ENCODE measurements at regions not wholly inside any gene's neighbourhood (a gene's known extent, or its start where the extent isn't known, plus 50 kb on each side); places are given as distances from the start of the nearest gene placed in this dataset.

DNA sequence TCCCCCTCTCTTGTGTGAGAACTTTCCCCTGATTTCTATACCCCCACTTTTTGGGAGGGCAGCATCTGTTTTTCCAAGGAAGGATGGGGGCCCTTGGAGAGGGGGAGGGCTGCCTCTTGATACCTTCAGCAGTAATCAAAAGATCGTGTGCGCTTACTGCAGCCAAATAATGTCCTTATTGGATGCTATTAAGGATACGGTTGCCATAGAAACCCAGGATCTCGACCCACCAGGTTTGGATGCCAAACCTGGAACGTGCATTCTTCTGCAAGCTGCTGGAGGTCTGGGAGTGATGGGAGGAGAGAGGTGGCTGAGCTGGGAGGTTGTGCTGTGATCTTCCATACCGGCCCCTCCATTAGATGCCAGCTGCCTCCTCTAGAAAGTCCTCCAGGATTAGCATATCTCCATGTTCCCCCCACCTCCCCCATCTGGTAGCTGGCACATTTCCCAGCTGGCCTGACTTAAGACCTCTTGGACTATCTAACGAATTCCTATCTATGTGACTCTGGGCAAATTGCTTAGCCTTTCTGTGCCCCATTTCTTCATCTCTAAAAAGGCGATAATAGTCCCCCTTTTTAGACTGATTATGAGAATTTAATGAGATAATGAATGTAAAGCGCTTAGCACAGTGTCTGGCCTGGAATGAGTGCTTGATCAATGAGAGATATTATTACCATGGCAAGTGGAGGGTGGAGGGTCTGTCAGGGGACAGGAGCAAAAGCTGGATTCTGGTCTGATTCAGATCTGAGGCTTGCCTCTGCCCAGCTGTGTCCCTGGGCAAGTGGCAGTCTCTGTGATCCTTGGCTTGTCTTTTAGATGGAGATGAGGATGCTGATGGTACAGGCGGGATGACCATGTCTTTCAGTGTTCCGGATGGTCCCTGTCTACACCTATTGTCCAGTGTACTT, 78.5 kb upstream of the PCBD1 start:
- DNase-seq (ENCODE audit: low read depth in 2 of 2) = no peak

GRCh38 chr10:70967591-70968587, 79.5 kb upstream of the PCBD1 start:
- no peak for DNase-seq (ENCODE audit: low read depth in 2 of 2)

DNA sequence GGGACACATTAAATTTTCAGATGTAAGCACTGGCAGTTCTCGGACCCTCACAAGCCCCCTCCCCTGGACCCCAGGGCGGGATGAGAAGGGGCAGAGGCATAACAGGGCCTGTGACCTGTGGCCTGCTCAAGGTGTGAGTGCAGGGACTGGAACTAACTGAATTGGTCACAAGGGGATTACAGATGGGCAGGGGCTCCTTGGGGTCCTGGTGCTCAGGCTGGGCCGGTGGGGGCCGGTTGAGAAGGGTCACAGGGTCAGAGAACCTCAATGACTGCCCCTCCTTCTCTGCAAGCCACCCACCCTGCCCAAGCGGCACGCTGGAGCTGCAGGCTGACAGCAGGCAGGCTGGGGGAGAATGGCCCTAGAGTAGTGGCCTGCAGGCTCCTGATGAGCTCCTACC, 80.8 kb upstream of the PCBD1 start:
- DNase-seq (ENCODE audit: low read depth in 2 of 2) = no peak

- DNase-seq (ENCODE audit: low read depth in 2 of 2) = no peak
These were observed 82.5 kb upstream of the PCBD1 start for GRCh38 chr10:70970830-70971229.

DNA sequence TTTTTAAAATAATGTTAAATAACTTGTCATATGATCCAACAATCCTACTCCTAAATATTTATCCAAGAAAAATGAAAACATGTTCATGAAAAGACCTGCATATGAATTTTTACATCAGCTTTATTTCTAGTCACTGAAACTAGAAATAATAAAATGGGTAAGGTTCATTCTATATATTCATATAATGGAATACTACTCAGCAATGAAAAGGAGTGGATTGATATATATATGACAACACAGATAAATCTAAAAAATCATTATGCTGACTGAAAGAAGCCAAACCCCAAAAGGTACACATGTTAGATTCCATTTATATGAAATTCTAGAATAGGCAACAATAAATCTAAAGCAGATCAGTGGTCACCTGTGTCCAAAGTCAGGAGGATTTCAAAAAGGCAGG, 84.9 kb upstream of the PCBD1 start:
- DNase-seq (ENCODE audit: low read depth in 2 of 2) = no peak

DNA sequence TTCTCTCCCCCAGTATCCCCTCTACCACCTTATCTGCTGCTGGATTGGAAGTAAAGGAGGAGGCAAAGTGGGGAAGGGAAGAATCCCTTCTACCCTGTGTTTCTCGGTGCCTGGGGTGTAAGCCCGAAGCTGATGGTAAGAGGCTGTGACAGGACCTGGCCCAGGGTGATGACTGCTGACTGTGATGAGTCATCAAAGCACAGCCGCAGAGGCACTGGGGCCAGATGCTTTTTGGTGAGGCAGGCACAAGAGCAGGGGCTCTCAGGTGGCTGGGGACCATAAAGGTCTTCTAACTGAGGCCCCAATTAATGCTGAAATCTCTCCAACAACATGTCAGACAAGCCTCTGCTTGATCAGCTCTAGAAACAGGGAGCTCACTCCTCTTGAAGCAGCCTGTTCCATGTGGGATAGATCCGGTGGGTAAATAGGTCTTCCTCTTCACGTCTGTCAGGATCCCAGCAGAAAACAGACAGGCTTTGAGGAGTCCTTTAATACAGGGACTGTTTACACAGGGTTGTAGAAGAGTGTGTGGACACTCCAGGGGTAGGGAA, 86.1 kb upstream of the PCBD1 start:
- no peak for DNase-seq (ENCODE audit: low read depth in 2 of 2)

DNA sequence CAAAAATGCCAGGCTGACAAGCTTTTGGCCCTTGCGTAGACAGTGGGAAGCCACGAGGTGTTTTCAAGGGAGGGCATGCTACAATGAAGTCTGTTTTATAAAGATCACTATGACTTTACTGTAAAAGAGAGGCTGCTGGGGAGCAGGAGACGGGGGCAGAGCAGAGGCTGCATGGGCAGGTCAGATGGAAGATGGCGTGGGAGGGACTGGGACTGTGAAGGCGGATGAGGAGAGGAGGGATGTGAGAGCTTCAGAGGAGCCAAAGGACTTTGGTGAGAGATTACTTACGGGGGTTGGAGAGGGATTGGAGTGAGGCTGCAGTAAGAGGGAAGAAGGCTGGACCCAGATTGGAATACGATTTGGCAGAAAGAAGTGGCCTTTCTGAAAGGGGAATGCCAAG, 86.6 kb upstream of the PCBD1 start:
- DNase-seq (ENCODE audit: low read depth in 2 of 2) = no peak

GRCh38 chr10:70976063-70976695, 87.8 kb upstream of the PCBD1 start:
- no peak for DNase-seq (ENCODE audit: low read depth in 2 of 2)

DNA sequence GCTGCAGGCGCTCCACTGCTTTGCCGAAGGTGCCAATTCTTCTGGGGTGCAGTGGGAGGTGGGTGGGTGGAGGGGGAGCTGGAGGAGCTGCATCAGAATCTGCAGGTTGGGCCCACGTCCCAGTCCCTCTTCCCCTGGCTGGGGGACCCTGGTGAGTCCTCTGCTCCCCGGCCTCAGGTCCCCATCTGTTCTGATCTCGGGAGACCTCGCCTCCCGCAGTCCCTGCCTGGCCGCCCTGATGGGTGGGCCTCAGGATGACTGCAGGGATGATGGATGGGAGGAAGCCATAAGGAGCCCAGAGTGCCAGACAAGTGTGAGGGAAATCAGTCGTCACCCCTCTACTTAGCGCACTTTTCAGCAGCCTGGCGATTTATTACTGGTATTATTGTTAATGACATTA, 89.3 kb upstream of the PCBD1 start:
- DNase-seq (ENCODE audit: low read depth in 2 of 2) = no peak

DNA sequence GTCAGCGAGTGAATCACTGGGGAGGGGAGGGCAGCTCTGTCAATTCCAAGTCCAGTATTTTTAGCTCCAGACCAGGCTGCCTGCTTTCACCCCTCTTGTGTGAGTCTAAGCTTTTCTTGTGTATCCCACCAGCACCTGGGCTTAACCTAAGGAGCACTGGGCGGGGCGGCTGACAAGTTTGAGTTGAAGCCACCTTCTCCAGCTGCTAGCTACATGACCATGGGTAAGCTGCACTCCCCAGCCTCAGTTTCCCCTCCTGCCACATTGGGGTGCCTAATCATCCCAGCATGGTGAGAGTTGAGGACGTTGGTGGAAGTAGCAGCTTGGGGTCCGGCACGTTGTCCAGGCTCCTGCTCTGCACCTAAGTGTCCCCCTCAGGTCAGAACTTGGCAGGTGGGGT, 89.8 kb upstream of the PCBD1 start:
- no peak for DNase-seq (ENCODE audit: low read depth in 2 of 2)

DNA sequence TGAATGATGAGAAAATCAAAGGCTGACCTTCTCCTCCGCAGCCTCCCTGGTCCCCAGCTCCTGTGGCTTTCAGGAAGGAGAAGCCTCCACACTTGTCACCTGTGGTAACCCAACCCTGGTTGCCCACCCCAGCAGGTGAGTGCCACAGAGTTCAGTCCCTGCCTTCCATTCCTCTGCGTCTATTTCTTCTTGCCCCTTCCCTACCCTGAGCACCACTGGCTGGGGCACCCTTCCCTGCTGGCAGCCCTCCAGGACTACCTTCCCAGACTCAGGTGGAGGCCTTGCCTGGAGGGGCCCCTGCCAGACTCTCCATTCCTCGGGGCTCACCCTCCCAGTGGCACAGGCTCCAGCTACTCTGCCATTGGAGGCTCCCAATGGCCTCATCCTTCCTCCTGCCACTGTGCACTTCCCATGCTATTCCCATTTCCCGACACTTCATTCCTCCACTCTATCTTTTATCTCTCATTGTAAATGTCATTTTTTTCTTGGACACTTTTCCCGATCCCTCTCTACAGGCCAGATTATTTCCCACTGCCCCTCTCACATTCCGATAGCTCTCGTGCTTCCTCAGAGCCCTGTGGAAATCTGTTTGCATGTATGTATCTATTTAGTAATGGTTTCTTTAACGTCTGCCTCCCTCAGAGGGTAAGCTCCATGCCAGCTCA, 90.6 kb upstream of the PCBD1 start:
- no peak for DNase-seq (ENCODE audit: low read depth in 2 of 2)

- DNase-seq (ENCODE audit: low read depth in 2 of 2) = no peak
These were observed 92.3 kb upstream of the PCBD1 start for GRCh38 chr10:70980687-70981086.

- DNase-seq (ENCODE audit: low read depth in 2 of 2) = no peak
These were observed 92.9 kb upstream of the PCBD1 start for GRCh38 chr10:70981171-70981836.

DNA sequence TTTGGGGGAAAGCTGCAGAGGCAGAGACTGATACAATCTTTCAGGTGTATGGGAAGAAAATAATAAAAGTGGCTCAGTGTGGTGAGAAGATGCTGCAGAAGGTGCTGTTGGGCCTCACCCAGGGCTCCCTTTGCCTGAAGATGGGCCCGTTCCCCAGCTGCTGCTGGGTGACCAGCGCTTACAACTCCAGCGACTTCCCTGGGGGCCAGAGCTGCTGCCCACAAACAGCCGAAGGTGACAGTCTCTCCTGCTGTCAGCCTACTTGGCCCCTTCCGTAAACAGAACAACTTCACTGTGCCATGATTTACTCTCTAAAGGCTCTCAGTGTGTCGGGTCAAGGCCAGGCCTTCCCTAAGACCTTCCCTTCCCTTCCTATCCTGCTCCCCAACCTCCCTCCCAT, 93.6 kb upstream of the PCBD1 start:
- DNase-seq (ENCODE audit: low read depth in 2 of 2) = no peak

- DNase-seq (ENCODE audit: low read depth in 2 of 2) = no peak
These were observed 94.1 kb upstream of the PCBD1 start for GRCh38 chr10:70982443-70982842.

DNA sequence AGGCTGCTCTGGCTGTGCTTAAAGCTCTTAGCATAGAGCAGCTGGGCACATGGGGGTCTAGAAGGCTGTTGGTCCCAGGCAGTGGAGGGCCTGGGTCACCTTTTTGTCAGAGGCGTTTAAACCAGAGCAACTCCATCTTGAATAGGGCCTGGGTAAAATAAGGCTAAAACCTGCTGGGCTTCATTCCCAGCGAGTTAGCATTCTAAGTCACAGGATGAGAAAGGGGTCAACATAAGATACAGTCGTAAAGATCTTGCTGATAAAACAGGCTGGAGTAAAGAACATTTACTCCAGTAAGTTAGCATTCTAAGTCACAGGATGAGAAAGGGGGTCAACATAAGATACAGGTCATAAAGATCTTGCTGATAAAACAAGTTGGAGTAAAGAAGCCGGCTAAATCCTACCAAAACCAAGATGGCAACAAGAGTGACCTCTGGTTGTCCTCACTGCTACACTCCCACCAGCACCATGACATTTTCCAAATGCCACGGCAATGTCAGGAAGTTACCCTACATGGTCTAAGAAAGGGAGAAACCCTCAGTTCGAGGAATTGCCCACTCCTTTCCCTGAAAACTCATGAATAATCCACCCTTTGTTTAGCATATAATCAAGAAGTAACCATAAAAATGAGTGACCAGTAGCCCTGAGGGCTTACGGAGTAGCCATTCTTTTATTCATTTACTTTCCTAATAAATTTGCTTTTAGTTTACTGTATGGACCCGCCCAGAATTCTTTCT, 96.8 kb upstream of the PCBD1 start:
- no peak for DNase-seq (ENCODE audit: low read depth in 2 of 2)

- DNase-seq (ENCODE audit: low read depth in 2 of 2) = no peak
These were observed 97.7 kb upstream of the PCBD1 start for GRCh38 chr10:70985824-70986622.

GRCh38 chr10:70986623-70986950, 98.2 kb upstream of the PCBD1 start:
- DNase-seq (ENCODE audit: low read depth in 2 of 2) = no peak

GRCh38 chr10:70987396-70988130, 99.2 kb upstream of the PCBD1 start:
- DNase-seq (ENCODE audit: low read depth in 2 of 2) = no peak

All from stimulated activated CD4-positive, alpha-beta T cell treated with anti-CD3 and anti-CD28 coated beads, Interleukin-4, amount 100 ng/mL, for 48 hours (primary cell).